SIG-M5 treated with dmso at 0.1 percent for 504 hours (cell line): ENCODE measurements at regions not wholly inside any gene's neighbourhood (a gene's known extent, or its start where the extent isn't known, plus 50 kb on each side); places are given as distances from the start of the nearest gene placed in this dataset.

ENCODE experiments used
- DNase-seq: peaks from one replicate; lab custom pipeline; 2025; ENCODE audit not compliant: unreplicated experiment; lab: John Stamatoyannopoulos, UW

DNA sequence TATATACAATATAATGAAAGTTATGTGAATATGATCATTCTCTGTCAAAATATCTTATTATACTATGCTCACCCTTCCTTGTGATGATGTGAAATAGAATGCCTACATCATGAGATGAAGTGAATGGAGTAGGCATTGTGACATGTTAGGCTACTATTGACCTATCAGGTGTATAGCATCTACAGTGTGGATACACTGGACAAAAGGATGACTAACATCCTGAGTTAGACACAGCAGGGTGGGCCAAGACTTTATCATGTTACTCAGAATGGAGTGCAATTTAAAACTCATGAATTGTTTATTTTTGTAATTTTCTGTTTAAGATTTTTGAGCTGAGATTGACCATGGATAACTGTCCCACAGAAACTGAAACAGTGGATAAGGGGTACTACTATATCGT is 53.4 kb upstream of the NAV3 start:
- DNase-seq, result no peak

DNA sequence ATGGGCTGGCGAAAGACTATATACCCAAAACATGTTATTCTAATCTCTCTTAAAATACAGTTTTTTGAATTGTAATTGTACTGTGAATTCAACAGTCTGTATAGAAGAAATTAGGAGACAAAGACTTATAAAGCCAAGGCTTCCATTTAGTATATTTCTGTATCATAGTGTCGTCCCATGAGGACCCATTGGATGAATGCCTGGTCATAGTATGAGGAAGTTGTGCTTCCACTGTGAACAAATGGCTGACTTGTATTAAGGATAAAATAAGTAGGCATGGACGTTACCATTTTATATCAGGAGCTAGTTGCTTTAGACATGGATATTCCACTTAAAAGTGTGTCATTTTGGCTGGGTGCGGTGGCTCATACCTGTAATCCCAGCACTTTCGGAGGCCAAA is 55.9 kb upstream of the NAV3 start:
- no peak for DNase-seq

DNA sequence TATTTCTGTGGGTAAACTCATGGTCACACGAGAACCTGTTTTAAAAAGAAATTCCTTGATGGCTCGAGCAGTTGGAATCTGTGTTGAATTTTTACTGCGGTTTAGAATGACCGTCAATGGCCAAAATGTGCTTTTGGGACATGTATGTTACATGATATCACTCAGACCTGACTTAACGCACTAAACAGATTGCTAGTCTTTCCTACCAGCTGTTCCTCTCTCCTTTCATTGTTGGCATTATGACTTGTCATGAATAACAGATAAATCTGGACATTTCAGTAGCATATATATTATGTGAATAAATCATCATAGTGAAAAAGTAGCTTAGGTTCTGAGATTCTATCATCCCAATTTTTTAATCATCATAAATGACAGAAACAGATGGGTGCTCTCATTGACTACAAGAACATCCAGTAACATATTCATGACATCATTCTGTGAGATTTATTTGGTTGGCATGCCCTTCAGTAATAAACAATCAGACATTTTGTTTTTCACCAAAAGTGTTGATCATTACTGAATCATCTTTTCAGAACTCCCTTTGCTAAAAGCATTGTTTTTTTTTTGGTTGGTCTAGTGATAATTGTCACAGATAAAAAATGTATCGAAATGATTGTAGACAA is 57.9 kb upstream of the NAV3 start:
- no peak for DNase-seq

DNA sequence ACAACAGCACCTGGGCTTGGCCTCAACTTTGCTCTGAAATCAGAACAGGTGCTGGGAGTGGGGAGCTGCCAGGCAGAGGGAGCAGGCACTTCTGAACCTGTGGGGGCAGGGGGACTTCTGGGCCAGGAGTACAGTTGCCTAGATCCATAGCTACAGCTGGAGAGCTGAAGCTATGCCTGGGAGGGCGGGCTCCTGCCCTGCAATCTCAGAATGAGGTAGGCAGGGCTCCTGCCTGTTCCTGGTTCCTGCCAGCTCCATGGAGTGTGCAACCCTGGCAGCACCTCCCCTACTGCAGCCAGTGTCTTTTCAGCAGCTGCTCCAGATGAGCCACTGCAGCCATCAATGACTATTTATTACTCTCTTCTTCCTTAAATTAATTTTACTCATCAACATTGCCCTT is 62.1 kb upstream of the NAV3 start:
- no peak for DNase-seq

DNA sequence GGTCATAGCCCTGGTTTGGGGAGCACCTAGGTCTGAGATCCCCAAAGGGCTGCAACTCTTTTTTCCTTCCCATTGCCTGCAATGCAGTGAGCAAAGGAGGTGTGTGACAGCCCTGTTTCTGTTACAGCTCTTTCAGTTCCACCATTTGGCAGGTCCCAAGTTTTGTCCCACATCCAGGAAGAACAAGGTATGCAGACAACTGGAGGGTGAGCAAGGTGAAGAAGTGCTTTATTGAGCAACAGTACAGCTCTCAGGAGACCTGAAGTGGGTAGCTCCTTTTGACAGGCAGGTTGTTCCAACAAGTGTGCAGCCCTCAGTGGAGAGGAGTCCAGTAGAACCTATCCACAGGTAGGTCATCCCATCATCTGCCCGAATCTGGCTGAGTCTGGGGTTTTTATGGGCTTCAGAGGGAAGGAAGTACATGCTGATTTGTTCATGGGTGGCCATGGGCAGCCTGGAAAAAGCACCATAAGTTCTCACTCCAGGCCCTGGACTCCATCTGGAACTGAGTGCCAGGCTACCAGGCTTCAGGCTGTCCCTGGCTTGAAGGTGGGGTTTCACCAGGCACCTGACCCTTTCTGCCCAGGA is 62.8 kb upstream of the NAV3 start:
- DNase-seq, result no peak

DNA sequence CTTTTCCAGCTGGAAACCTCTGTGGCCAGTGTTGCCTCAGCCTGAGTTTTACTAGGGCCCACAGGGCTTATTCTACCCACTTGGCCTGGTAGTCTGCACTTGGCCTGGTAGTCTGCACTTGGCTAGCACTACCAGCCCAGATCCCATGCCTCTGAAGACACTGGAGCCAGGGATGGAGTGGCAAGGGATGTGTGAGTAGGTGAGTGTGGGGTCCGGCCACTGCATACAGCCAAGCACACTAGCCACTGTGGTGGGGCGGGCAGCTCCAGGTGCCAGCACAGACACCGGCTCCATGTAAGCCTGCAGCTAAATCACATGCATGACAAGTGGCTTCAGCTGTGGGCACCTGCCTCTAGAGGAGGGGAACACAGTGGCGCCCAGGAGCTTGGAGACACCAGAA is 63.4 kb upstream of the NAV3 start:
- DNase-seq, result no peak

DNA sequence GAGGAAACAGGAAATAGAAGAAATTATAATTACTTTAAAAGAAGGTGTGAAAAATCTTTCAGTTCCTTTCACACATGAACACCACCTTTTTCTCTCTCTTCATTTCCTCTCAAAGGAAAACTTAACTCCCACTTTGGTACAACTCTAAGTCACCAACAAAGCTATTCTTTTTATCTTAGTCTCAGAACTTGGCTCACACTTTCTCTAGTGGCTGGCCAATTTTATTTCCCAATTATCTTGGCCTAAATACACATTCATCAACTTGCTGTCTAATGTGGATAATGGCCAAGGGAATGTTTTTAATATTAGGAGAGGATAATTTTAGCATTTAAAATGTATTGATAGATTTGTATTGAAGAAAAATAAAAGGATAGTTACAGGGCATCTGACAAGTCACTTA is 64.5 kb upstream of the NAV3 start:
- DNase-seq, result no peak

DNA sequence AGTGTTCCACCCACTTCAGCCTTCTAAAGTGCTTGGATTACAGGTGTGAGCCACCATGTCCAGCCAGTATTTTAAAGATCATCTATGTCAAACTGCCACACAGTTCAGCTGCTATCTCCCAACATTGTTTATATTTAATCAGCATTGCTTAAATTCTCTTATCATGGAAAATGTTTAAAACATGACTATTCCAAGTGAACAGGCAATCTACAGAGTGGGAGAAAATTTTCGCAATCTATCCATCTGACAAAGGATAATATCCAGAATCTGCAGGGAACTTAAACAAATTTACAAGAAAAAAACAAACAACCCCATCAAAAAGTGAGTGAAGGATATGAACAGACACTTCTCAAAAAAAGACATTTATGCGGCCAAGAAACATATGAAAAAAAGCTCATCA is 69.4 kb upstream of the NAV3 start:
- no peak for DNase-seq

DNA sequence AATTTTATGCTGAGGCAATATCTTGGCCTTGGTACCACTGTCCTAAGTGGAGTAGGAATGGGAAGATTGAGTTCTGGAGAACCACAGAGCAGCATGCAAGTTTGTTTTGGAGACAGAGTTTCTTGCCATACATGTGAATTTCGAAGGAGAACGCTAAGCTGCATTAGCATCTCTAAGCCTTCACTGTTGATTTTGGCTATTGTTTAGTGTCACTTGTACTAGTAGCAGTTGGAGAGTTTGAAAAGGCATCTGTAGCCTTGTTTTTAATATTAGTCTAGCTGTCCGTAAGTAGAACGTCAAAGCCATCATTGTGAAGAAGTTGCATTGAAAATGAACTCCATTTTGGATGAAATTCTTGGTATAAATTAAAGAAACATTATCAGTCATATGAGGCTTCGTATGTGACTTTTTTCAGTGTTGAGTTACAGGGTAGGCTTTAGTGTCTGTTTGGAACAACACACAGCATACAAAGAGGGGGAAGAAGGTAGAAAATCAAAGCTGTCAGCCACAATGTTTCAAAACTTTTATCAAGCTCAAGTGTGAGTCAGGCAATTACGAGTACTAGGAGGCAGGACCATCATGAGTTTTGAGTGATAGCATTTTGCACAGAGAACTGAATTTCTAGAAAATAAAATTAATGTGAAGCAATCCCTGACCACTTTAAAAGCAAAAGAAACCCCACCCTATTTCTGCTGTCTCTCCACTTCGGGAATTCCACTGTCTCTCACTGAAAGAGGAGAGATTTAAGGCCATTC is 70.2 kb upstream of the NAV3 start:
- DNase-seq, result no peak

DNA sequence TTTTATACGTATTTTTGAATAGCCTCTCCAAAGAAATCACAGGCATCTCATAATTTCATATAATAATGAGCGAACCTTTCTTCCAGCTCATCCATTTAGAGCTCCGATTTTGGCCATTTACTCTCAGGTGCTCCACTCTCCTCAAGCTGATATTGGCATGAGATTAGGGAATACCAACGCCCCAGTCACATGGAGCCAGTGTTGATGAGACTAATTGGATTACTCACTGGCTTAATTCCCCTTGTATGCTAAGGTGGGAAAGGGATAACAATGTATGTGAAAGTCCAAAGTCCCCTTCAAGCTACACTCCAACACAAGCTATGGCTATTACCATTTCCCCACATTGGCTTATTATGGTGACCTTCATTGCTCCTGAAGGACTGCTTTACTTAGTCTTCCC is 76.6 kb upstream of the NAV3 start:
- DNase-seq, result no peak

DNA sequence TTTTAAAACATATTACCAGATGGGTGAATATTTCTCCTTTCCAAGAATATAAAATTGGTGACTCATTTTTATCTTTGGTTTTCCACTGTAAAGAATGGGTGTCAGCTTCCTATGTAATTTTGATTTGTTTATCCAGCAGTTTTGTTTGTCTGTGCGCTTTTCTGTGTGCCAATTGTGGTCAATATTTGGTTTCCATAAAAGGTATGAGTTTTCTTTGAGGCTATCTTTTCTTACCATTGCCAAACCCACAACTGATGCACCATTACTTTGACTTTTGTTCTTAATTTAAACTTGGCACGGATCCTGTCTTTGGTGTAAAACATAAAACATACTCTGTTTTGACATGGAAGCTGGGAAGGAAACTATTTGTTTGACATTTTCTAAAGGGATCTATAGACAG is 78.8 kb upstream of the NAV3 start:
- DNase-seq, result no peak

DNA sequence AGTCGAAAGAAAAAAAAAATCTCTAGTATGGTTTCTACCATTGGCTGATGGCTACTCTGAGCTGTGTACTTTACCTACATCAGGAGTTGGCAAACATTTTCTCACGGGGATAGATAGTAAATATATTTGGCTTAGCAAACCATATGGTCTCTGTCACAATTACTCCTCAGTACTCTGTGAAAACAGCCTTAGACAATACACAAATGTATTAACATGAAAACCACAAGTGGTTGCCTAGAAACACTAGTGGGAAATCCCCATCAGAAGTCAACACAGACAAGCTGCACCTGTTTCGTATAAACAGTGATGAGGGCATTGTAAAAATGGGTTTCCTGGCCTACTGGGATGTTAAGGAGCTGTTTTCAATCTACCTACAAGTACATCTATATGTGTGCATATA is 84.6 kb upstream of the NAV3 start:
- no peak for DNase-seq

DNA sequence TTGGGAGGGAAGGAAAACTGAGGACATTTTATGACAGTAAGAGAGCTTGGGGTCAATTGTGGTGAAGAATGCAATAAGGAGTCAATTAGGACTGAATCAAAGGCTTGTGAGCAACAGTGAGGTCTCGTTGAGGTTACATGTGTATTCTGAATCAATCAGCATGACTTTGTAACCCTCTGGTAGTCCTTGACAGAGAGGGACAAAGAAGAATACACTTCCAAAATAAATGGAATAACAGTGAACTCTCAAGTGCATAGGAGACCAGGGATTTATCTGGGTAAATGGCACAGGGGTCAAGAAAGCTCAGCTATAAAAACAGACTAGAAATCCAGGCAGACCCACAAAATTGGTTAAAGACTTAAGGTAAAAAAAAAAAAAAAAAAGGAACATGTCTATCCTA is 85.1 kb upstream of the NAV3 start:
- DNase-seq, result no peak

DNA sequence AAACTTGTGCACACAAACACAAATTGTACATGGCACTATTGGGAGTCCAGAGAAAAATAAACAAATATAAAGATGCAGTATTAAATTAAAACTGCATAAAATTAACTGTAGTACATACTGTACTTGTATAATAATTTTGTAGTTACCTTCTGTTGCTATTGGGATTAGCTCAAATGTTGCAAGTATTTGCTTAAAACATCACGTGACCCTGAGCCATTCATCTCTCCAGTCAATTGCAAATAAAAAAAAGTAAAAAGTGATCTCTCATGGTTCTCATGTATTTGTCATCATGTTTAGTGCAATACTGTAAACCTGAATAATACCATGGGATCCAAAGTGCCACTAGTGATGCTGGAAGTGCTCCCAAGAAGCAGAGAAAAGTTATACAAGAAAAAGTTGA is 88.1 kb upstream of the NAV3 start:
- DNase-seq, result no peak

DNA sequence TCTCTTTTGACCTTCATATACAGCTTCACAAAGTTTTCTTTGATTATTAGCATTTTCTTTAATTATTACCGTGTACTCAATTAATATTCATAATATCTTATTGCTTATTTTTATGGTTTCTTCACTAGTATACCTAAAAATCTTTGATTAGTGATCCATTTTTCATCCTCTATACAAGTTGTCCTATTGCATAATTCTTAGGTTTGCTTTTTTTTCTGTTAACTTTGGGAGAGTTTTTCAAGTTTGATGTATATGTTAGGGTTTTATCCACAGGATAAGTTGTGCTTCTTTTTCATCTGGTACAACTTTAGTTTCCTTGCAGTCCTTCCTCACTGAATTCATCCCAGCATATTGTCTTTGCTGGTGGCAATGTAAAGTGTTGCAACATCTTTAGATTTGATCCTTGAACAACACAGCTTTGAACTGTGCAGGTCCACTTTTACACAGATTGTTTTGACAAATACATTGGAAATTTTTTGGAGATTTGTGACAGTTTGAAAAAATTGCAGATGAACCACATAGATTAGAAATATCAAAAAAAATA is 88.6 kb upstream of the NAV3 start:
- DNase-seq, result no peak

DNA sequence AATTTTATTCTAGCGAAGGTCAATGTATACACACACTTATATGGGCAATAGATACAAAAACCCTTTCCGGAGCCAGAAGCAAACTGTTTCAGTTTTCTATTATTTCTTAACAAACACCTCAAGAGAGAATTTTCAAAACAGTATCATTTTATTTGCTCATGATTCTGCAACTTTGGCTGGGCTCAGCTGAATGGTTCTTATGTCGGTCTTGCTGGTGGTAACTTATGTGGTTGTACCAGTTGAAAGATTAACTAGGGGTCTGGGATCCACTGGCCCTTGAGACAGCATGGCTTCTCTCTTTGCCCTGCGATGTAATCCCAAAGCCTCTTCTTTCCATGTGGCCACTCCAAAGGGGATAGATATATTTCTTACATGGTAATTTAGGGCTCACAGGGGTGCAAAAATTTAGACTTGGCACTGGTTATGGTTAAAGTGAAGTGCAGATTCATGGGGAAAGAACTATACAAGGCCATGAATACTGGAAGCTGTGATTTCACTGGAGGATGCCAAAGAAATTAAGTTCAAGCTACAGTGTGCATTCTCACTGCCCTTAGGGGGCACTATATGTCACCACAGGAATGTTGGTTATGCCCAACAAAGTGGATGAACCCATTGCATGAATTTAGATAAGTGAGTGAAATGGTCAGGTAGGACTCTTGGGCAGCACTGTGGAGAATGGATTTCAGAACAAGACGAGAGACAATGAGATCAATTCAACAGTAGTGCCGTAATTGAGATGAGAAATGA is 94.3 kb upstream of the NAV3 start:
- DNase-seq, result no peak

DNA sequence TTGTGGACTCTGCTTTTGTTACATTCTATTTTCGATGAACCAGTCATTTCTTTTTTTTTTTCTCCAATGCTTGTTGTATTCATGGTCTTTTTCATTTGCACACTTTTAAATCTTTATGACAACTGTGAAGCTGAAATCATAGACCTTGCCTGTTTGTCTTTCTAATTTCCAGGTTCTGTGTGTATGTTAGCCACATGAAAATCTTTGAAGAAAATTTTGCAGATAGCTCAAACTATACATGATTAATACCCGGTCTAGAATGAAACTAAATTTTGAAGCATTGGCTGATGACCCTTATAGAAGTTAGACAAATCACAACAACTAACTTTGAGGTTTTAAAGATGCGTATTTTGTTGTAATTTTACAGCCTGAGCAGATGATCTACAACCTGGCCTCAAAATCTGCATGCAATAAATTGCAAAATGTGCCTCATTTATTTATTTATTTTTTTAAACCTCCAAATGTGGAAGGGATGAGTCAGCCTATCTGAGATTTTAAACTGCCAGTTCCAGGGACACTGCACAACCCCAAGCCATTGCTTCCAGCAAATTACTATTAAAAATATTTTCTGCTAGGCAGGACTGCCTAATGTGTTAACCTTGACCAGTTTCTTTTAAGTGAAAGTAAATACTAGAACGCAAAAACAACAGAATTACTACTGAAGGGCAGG is 96.3 kb upstream of the NAV3 start:
- no peak for DNase-seq

DNA sequence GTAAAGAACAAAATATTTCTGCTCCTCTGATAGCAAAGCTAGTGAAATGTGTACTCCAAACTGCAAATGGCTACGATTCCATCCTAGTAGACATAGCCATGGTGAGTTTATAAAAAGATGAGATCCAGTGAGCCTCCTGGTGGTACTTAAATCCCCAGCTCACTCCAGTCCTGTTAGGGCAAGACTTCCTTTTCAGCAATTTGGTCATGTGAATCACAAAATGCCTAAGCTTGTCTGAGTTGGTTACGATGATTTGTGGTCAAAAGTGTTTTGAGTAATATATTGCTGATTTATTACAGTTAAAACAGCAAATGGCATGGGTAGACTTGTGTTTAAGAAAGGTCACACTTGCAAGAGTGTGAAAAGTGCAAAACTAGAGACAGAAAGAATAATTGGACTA is 102.7 kb upstream of the NAV3 start:
- DNase-seq, result no peak

DNA sequence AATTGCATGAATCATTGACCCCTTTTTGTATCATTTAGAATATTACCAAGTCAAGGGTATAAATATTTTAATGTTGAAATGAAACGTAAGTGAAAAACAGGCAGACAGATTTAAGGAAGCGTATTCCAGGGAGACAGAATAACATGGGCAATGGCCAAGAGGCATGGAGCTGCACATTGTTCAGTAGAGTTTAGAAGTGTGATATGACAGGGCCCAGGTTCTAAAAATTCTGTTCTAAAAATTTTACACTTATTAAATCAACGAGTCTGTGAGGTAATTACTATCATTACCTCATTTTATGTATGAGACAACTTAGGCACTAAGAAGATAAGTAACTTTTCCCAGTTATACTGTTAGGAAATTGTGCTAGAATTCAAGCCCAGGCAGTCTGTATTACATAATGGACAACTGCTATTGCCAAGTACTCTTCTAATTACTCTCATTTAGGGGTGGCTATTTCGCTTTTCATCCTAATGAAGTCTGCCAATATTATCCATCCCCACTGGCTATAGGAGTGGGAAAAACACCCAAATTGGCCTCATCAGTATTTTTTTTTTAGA is 103.2 kb upstream of the NAV3 start:
- no peak for DNase-seq

DNA sequence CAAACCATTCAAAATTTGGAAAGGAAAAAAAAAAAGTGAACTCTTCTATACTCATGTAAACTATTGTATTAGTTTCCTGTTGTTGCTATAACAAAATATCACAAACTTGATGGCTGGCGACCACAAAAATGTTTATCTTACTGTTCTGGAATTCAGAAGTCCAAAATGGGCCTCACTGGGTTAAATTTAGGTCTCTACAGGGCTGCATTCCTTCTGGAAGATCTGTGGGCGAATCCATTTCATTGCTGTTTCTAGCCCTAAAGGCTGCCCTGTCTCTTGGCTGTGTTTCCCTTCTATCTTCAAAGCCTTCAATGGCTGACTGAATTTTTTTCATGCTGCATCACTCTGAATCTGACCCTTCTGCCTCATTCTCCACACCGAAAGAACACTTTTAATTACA is 105.1 kb upstream of the NAV3 start:
- DNase-seq, result no peak
